ENCODE measurements at regions not wholly inside any gene's neighbourhood (a gene's known extent, or its start where the extent isn't known, plus 50 kb on each side); places are given as distances from the start of the nearest gene placed in this dataset.

DNA sequence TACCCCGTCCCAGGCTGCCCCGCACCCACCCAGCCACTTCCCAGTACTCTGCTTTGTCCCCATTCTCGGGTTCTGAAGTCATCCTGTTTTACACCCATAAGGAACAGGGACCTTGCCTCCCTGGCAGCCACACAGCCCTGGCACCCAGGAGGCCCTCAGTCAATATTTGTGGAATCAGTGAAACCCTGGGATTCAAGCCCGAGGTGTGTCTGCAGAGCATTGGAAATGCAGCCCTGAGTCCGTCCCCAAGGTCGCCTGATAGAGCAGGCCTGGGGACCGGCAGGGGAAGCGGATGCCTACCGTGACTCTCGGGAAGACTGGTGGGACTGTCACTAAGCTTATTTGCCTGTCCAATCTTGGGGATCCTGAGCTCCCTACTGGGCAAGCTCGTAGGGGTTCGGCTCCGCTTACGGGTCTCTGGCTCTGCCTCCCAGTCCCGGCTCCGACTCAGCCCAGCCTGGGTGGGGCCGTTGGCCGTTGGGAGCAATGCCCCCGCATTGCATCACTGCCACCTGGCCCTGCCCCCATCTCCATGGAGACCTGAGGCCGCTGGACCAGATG lies 64.4 kb upstream of the TAMM41 start:
- no peak for TF ChIP-seq EZH2 (IDR thresholded peaks at IDR 0.05; ENCODE audit: borderline replicate concordance, low read length)
- TF ChIP-seq, protein P1, sequence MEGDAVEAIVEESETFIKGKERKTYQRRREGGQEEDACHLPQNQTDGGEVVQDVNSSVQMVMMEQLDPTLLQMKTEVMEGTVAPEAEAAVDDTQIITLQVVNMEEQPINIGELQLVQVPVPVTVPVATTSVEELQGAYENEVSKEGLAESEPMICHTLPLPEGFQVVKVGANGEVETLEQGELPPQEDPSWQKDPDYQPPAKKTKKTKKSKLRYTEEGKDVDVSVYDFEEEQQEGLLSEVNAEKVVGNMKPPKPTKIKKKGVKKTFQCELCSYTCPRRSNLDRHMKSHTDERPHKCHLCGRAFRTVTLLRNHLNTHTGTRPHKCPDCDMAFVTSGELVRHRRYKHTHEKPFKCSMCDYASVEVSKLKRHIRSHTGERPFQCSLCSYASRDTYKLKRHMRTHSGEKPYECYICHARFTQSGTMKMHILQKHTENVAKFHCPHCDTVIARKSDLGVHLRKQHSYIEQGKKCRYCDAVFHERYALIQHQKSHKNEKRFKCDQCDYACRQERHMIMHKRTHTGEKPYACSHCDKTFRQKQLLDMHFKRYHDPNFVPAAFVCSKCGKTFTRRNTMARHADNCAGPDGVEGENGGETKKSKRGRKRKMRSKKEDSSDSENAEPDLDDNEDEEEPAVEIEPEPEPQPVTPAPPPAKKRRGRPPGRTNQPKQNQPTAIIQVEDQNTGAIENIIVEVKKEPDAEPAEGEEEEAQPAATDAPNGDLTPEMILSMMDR (IDR thresholded peaks at IDR 0.05; ENCODE audit: low read length), result no peak
